Adrenal gland (tissue), 9 donors: ENCODE measurements at regions not wholly inside any gene's neighbourhood (a gene's known extent, or its start where the extent isn't known, plus 50 kb on each side); places are given as distances from the start of the nearest gene placed in this dataset.

ENCODE experiments used
- DNase-seq, 7 donors: peaks; one replicate each; pipeline ENCODE4 v3.0.0-alpha.2; 2019 to 2020
- H3K27ac ChIP-seq, 5 donors: fragments of 200-600 bp; sonication (generic) in 4 of 5; 1 replicate in 3 of 5; 2 replicates in 2 of 5; pipeline versions ENCODE4 v1.5.1 to v1.8.0; 2016 to 2020; ENCODE audit warnings: mild to moderate bottlenecking in 1 of 5
- H3K27me3 ChIP-seq: fragments of 200-600 bp; 2 replicates; pipeline ENCODE4 v1.8.0; 2021
- H3K36me3 ChIP-seq, 2 donors: fragments of 200-600 bp; replicated peaks in 1 of 2; 1 replicate in 1 of 2; 2 replicates in 1 of 2; pipeline versions ENCODE4 v1.5.1 to v1.8.0; 2018 to 2022
- H3K4me1 ChIP-seq, 2 donors: fragments of 200-600 bp; replicated peaks in 1 of 2; 1 replicate in 1 of 2; 2 replicates in 1 of 2; pipeline versions ENCODE4 v1.5.1 to v1.8.0; 2018 to 2021
- H3K4me3 ChIP-seq, 4 donors: fragments of 200-600 bp; sonication (generic) in 3 of 4; one replicate each; pipeline ENCODE4 v1.5.1; 2016 to 2018
- H3K9me3 ChIP-seq, 3 donors: fragments of 200-600 bp; sonication (generic) in 1 of 3; replicated peaks in 1 of 3; 1 replicate in 2 of 3; 2 replicates in 1 of 3; pipeline versions ENCODE4 v1.5.1 to v1.8.0; 2016 to 2021
- CTCF ChIP-seq, 6 experiments: fragments of 450-650 bp in 4 of 6; fragments of 200-600 bp in 2 of 6; sonication (generic) in 1 of 6; IDR thresholded peaks; 1 replicate in 5 of 6; 2 replicates in 1 of 6; pipeline versions ENCODE4 v1.5.1 to v1.8.0; 2016 to 2021; ENCODE audit warnings: antibody characterized with exemption in 6 of 6, mild to moderate bottlenecking in 2 of 6, moderate library complexity in 1 of 6
- POLR2A ChIP-seq, 2 donors: fragments of 450-650 bp; IDR thresholded peaks; one replicate each; pipeline ENCODE4 v1.6.1; 2017; ENCODE audit warnings: antibody characterized with exemption in 2 of 2, mild to moderate bottlenecking in 2 of 2, moderate library complexity in 1 of 2
- WGBS, 4 donors: extraction: QIAGEN DNeasy Blood & Tissue Kit in 2 of 4; methylation state at CpG; one replicate each; pipeline versions ENCODE4 v1.1.5 to v1.1.7; 2013 to 2017; 5-methylcytosine and 5-hydroxymethylcytosine counted together
- intact Hi-C, 2 donors: fragments of 100-400 bp; cut with DNase I; formaldehyde crosslinking; loops; one replicate each; pipeline versions ENCODE4 v1.14.1 to v1.15.0; 2022 to 2023
- donor health status: healthy with polysubstance abuse.
- donor health status: Bipolar disorder and iron deficiency.
- donor health status: DM: yes; HTN: yes; CAD: no.
- donor health status: DM: no; HTN: no; CAD: no.
- donor health status: DM: no; HTN: no; CAD: no.

DNA sequence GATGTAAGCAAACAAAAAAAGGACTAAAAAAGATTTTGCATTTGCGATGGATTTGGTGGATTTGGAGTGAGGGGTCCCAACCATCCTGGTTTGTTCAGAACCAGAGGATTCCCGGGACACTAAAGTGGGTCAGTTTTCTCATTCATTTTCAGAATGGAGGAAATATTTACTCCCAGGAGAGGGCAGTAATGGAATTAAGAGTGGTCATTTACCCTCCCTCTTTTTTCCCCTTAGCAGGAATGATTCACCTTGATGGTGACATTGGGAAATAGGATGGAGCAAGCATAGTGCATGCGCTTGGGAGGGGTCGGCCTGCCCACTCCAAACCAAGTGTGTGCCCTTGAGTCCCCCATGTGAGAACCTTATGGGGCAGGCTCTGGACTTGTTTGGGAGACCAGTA, 164.2 kb upstream of the PUM3 start:
- no peak for DNase-seq
- no peaks in the 10 kb centered on the region for H3K27me3 ChIP-seq
- no peak for TF ChIP-seq CTCF (IDR thresholded peaks at IDR 0.05)
- no peak for TF ChIP-seq POLR2A (IDR thresholded peaks at IDR 0.05)
- H3K36me3 ChIP-seq = no peaks in the 10 kb centered on the region
- H3K4me3 ChIP-seq = no peak overlapping the region
- no peaks in the 10 kb centered on the region for H3K9me3 ChIP-seq
- H3K27ac ChIP-seq = no peak overlapping the region
- H3K4me1 ChIP-seq = no peaks in the 10 kb centered on the region
- intact Hi-C loops = no loop called here
- 77 to 84% (median 80%) methylated on average over 4 of the region's 4 CpGs for WGBS, 4 donors

DNA sequence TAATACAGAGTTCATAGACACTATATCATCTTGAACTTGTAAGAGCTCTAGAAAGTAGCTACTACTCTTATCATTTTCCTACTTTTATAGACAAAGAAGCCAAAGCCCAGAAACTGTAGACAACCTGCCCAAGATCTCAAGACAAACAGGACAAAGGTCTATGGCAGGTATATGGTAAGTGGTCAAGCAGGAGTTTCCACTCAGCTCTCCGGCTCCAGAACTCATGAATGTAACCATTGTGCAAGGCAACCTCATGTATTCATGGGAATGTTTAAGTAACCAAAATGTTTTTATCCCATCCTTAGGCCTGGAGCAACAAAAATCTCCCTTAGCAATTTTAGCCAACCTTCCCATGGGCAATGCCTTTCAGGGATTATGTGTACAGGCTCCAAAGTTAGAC, 163.4 kb upstream of the PUM3 start:
- no peaks in the 10 kb centered on the region for H3K27me3 ChIP-seq
- H3K27ac ChIP-seq = no peak overlapping the region
- intact Hi-C loops = no loop called here
- no peak for DNase-seq
- H3K9me3 ChIP-seq = no peaks in the 10 kb centered on the region
- no peaks in the 10 kb centered on the region for H3K4me1 ChIP-seq
- no peak for TF ChIP-seq CTCF (IDR thresholded peaks at IDR 0.05)
- no peak for TF ChIP-seq POLR2A (IDR thresholded peaks at IDR 0.05)
- no peaks in the 10 kb centered on the region for H3K36me3 ChIP-seq
- 79 to 91% (median 84%) methylated on average over 1 of the region's 1 CpG for whole genome bisulfite sequencing, 4 donors
- no peak overlapping the region for H3K4me3 ChIP-seq

DNA sequence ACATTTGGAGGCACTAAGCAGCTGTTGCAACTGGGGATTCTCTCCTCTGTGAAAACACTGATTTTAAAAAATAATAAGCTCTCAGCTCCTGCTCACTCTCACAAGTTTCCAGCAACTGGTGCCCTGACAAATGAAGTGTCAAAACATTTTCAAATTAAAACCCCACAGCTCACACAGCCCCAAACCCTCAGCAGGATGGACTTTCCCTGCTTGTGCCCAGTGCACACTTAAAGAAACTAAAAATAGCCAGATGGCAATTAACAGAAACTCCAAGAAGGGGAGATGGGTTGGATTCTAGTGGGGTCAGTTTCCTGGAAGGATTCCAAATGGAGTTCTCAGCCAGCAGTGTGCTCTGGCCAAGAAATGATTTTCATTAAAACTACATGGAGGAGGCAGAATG, 163.0 kb upstream of the PUM3 start:
- Histone ChIP-seq H3K36me3 (no peaks in the 10 kb centered on the region), H3K27me3 (no peaks in the 10 kb centered on the region), H3K4me1 (no peaks in the 10 kb centered on the region), H3K4me3 (no peak overlapping the region), H3K27ac (no peak overlapping the region), H3K9me3 (no peaks in the 10 kb centered on the region)
- intact Hi-C loops = no loop called here
- TF ChIP-seq POLR2A (IDR thresholded peaks at IDR 0.05) (no peak), CTCF (IDR thresholded peaks at IDR 0.05) (no peak)
- DNase-seq = no peak

DNA sequence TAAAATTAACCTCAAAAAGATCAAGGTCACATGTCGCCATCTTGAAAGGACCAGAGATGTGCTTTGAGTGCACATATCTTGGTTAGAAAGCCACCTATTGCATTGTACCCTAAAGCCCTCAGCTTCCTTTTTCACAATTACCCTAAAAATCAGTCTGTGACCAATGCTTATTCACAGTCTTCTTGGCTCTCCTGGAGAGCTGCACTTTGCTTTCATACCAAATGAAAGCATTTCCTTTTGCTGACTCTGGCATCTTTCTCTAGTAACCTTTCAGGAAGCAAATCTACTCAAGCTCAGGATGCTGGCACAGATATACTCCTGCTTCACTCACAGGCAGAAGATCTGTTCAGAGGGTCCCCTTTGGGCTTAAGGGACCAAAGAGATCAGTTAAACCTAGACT, 160.7 kb upstream of the PUM3 start:
- Histone ChIP-seq H3K9me3 (no peaks in the 10 kb centered on the region), H3K27ac (no peak overlapping the region), H3K4me1 (no peaks in the 10 kb centered on the region), H3K4me3 (no peak overlapping the region), H3K27me3 (no peaks in the 10 kb centered on the region), H3K36me3 (no peaks in the 10 kb centered on the region)
- 27 to 57% (median 40%) methylated on average over 1 of the region's 1 CpG for WGBS, 4 donors
- intact Hi-C loops = no loop called here
- DNase-seq = no peak
- TF ChIP-seq POLR2A (IDR thresholded peaks at IDR 0.05) (no peak), CTCF (IDR thresholded peaks at IDR 0.05) (no peak)
